ENCODE measurements at regions not wholly inside any gene's neighbourhood (a gene's known extent, or its start where the extent isn't known, plus 50 kb on each side); places are given as distances from the start of the nearest gene placed in this dataset.

DNA sequence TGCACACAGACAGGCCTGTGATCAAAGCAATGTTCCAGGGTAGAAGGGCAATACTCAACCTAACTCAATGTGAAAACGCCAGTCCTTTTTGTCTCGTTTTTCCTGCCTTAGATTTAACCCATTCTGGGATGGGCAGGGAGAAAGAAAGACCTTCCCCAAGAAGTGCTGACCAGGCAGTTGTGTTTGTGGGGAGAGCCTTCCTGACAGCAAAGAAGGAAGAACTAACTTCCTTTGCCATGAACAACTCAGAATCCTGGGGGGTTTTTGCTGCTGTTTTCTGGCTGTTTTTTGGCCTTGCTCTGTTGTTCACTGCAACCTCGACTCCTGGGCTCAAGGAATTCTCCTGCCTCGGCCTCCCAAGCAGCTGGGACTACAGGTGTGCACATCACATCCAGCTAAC lies 112.0 kb upstream of the RAB4A start:
- FAIRE-seq, result no peak
- DNase-seq (ENCODE audit: low read depth), result no peak
- no peaks in the 10 kb centered on the region for H3K36me3 ChIP-seq (ENCODE audit: control insufficient read depth, insufficient read depth, low read length)
- H3K4me3 ChIP-seq (ENCODE audit: low read depth, low read length), result no peak overlapping the region
- peaks cover 5% of the 10 kb centered on the region for H3K27me3 ChIP-seq (ENCODE audit: control insufficient read depth, insufficient read depth, low read length)
- TF ChIP-seq, protein P1, sequence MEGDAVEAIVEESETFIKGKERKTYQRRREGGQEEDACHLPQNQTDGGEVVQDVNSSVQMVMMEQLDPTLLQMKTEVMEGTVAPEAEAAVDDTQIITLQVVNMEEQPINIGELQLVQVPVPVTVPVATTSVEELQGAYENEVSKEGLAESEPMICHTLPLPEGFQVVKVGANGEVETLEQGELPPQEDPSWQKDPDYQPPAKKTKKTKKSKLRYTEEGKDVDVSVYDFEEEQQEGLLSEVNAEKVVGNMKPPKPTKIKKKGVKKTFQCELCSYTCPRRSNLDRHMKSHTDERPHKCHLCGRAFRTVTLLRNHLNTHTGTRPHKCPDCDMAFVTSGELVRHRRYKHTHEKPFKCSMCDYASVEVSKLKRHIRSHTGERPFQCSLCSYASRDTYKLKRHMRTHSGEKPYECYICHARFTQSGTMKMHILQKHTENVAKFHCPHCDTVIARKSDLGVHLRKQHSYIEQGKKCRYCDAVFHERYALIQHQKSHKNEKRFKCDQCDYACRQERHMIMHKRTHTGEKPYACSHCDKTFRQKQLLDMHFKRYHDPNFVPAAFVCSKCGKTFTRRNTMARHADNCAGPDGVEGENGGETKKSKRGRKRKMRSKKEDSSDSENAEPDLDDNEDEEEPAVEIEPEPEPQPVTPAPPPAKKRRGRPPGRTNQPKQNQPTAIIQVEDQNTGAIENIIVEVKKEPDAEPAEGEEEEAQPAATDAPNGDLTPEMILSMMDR (IDR thresholded peaks at IDR 0.05; ENCODE audit: insufficient read depth, low read length, severe bottlenecking), result no peak

DNA sequence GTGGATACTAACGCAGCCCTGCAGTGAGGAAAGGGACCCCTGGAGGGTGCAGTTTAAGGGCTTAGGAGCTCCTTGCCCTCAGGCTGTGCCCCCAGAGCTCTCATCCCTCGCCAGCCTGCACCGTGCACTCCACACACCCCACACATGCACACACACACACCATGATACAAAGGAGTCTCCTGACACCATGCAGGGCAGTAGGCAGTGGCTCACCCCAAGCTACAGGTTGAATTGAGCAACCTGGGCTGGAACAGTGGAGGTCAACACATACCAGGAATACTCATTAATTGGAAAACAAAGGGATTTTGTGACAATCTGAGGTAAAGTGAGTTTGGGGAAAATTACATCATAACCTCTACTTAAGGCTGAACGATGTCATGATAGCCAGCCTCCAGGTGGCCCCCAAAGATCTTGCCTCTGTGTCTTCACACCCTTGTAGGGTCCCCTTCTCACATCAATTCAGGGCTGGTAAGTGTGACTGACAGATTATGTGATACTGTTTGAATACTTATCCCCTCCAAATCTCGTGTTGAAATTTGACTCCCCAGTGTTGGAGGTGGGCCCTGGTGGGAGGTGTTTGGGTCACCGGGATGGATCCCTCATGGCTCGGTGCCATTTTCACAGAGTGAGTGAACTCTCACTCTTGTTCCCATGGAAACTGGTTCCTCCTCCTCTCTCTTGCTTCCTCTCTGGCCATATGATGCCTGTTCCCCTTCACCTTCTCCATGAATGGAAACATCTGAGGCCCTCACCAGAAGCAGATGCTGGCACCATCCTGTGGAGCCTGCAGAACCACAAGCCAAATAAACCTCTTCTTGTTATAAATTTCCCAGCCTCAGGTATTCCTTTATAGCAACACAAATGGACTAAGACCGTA lies 111.0 kb upstream of the RAB4A start:
- no peaks in the 10 kb centered on the region for H3K36me3 ChIP-seq (ENCODE audit: control insufficient read depth, insufficient read depth, low read length)
- no peak overlapping the region for H3K4me3 ChIP-seq (ENCODE audit: low read depth, low read length)
- TF ChIP-seq, protein P1 (IDR thresholded peaks at IDR 0.05; ENCODE audit: insufficient read depth, low read length, severe bottlenecking), result no peak
- DNase-seq (ENCODE audit: low read depth) (no peak), FAIRE-seq (no peak)
- peaks cover 8% of the 10 kb centered on the region for H3K27me3 ChIP-seq (ENCODE audit: control insufficient read depth, insufficient read depth, low read length)

DNA sequence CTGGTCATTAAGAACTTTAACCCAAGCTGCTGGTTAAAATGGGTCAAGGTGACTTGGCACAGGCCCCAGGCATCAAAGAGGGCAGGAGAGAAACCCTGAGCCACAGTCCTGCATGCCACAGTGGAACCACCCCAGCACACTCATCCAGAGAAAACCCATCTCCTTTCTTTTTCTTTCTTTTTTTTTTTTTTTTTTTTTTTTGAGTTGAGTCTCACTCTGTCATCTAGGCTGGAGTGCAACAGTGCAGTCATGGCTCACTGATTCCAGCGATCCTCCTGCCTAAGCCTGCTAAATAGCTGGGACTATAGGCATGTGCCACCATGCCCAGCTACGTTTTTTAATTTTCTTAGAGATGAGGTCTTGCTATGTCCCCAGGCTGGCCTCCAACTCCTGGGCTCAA lies 109.2 kb upstream of the RAB4A start:
- Histone ChIP-seq H3K36me3 (ENCODE audit: control insufficient read depth, insufficient read depth, low read length) (no peaks in the 10 kb centered on the region), H3K27me3 (ENCODE audit: control insufficient read depth, insufficient read depth, low read length) (peaks cover 9% of the 10 kb centered on the region), H3K4me3 (ENCODE audit: low read depth, low read length) (no peak overlapping the region)
- FAIRE-seq (no peak), DNase-seq (ENCODE audit: low read depth) (no peak)
- TF ChIP-seq, protein P1 (IDR thresholded peaks at IDR 0.05; ENCODE audit: insufficient read depth, low read length, severe bottlenecking), result no peak

DNA sequence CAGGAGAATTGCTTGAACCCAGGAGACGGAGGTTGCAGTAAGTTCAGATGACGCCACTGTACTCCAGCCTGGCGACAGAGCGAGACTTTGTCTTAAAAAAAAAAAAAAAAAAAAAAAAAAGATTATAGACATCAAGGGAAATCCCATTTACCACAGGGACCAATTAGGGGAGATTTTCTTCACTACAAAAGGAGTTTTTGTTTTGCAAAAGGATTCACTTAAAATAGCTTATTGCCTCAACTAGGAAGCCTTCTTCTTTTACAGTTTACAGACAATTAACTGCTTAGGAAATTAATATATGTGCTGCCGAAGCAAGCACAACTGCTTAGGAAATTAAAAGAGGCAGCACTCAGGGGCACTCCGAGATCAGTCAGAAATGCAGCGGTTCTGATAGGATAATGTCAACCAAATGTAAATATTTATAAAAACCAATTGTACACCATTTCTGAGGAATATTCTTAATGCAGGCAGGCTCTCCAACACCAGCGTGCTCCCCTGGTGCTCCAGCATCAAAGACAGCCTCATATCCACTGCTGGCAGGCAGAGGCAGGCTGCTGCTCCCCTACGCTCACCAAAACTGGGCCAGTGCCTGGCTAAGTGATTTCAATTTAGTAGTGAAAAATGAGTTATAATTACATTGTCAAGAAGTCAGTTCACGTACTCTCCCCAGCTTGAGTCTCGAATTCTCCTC lies 107.9 kb upstream of the RAB4A start:
- DNase-seq (ENCODE audit: low read depth), result no peak
- Histone ChIP-seq H3K4me3 (ENCODE audit: low read depth, low read length) (no peak overlapping the region), H3K36me3 (ENCODE audit: control insufficient read depth, insufficient read depth, low read length) (no peaks in the 10 kb centered on the region), H3K27me3 (ENCODE audit: control insufficient read depth, insufficient read depth, low read length) (peaks cover 11% of the 10 kb centered on the region)
- TF ChIP-seq, protein P1 (IDR thresholded peaks at IDR 0.05; ENCODE audit: insufficient read depth, low read length, severe bottlenecking), result no peak
- no peak for FAIRE-seq

DNA sequence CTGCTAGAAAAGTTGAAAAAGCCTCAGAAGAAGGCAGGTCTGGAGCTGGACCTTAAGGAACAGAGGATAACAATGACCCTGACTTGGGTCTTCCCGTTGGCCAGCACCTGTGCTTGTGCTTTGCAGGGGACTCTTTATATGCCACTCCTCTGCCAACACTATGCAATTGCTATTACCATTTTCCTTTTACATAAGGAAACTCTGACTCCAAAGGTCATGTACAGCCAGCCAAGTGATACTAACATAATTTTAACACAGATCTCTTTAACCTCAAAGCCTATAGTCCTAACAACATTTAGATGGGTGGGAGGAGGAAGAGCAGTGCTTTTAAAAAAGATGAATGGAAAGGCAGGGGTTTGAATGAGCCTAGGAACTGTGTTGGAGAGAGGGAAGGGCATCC lies 106.6 kb upstream of the RAB4A start:
- no peak for DNase-seq (ENCODE audit: low read depth)
- FAIRE-seq, result no peak
- TF ChIP-seq, protein P1 (IDR thresholded peaks at IDR 0.05; ENCODE audit: insufficient read depth, low read length, severe bottlenecking), result no peak
- peaks cover 14% of the 10 kb centered on the region for H3K27me3 ChIP-seq (ENCODE audit: control insufficient read depth, insufficient read depth, low read length)
- no peaks in the 10 kb centered on the region for H3K36me3 ChIP-seq (ENCODE audit: control insufficient read depth, insufficient read depth, low read length)
- no peak overlapping the region for H3K4me3 ChIP-seq (ENCODE audit: low read depth, low read length)

Measured in bronchial epithelial cell (primary cell).